ENCODE measurements at regions not wholly inside any gene's neighbourhood (a gene's known extent, or its start where the extent isn't known, plus 50 kb on each side); places are given as distances from the start of the nearest gene placed in this dataset.

- Histone ChIP-seq H4K20me1 (ENCODE audit: insufficient read depth) (no peaks in the 10 kb centered on the region), H3K9me2 (ENCODE audit: insufficient read depth, low read length) (no peaks in the 10 kb centered on the region), H3F3A (ENCODE audit: insufficient read depth, low read length, poor library complexity, severe bottlenecking) (no peaks in the 10 kb centered on the region), H3K27ac (ENCODE audit: low read length) (no peak overlapping the region), H3K36me3 (ENCODE audit: insufficient read depth, low read length) (no peaks in the 10 kb centered on the region), H3K9me3 (ENCODE audit: low read length) (no peaks in the 10 kb centered on the region), H3K79me2 (replicated peaks; ENCODE audit: insufficient read depth, low read length) (no peaks in the 10 kb centered on the region), H2AFZ (ENCODE audit: low read depth, low read length) (no peak overlapping the region), H3K27me3 (ENCODE audit: insufficient read depth, low read depth, low read length) (no peaks in the 10 kb centered on the region), H3K4me3 (ENCODE audit: low read length) (no peak overlapping the region), H3K4me2 (ENCODE audit: low read length) (no peak overlapping the region), H3K9ac (ENCODE audit: low read length) (no peak overlapping the region)
- TF ChIP-seq CTCF (IDR thresholded peaks at IDR 0.05; ENCODE audit: poor library complexity, severe bottlenecking): no peak
- no peak for TF ChIP-seq EP300 (conservative IDR thresholded peaks at IDR 0.05; ENCODE audit: poor library complexity, severe bottlenecking)
- TF ChIP-seq SMC3 (conservative IDR thresholded peaks at IDR 0.05; ENCODE audit: poor library complexity): no peak
- TF ChIP-seq EZH2 (IDR thresholded peaks at IDR 0.05; ENCODE audit: borderline replicate concordance, insufficient read depth, low read length, poor library complexity, severe bottlenecking): no peak
- no peak for TF ChIP-seq TAF1 (IDR thresholded peaks at IDR 0.05; ENCODE audit: low read depth)
- no peak for TF ChIP-seq MXI1 (conservative IDR thresholded peaks at IDR 0.05; ENCODE audit: poor library complexity, severe bottlenecking)
- no peak for TF ChIP-seq POLR2AphosphoS5 (IDR thresholded peaks at IDR 0.05)
- no peak for TF ChIP-seq REST (IDR thresholded peaks at IDR 0.05; ENCODE audit: borderline replicate concordance)
- no peak for TF ChIP-seq RAD21 (conservative IDR thresholded peaks at IDR 0.05)
These were observed 61.5 kb upstream of the ZMAT1 start for GRCh38 chrX:101993335-101993734.

GRCh38 chrX:101986586-101986985 is 54.8 kb upstream of the ZMAT1 start:
- no peak for TF ChIP-seq TAF1 (IDR thresholded peaks at IDR 0.05; ENCODE audit: low read depth)
- TF ChIP-seq SMC3 (conservative IDR thresholded peaks at IDR 0.05; ENCODE audit: poor library complexity): no peak
- H3K4me3 ChIP-seq (ENCODE audit: low read length): no peak overlapping the region
- H4K20me1 ChIP-seq (ENCODE audit: insufficient read depth): no peaks in the 10 kb centered on the region
- H3K27ac ChIP-seq (ENCODE audit: low read length): no peak overlapping the region
- no peak overlapping the region for H3K9ac ChIP-seq (ENCODE audit: low read length)
- H3K27me3 ChIP-seq (ENCODE audit: insufficient read depth, low read depth, low read length): no peaks in the 10 kb centered on the region
- no peaks in the 10 kb centered on the region for H3F3A ChIP-seq (ENCODE audit: insufficient read depth, low read length, poor library complexity, severe bottlenecking)
- H2AFZ ChIP-seq (ENCODE audit: low read depth, low read length): no peak overlapping the region
- H3K4me2 ChIP-seq (ENCODE audit: low read length): no peak overlapping the region
- no peaks in the 10 kb centered on the region for H3K79me2 ChIP-seq (replicated peaks; ENCODE audit: insufficient read depth, low read length)
- H3K36me3 ChIP-seq (ENCODE audit: insufficient read depth, low read length): no peaks in the 10 kb centered on the region
- H3K9me2 ChIP-seq (ENCODE audit: insufficient read depth, low read length): no peaks in the 10 kb centered on the region
- H3K9me3 ChIP-seq (ENCODE audit: low read length): no peaks in the 10 kb centered on the region
